Liver (tissue), 3 donors: ENCODE measurements at regions not wholly inside any gene's neighbourhood (a gene's known extent, or its start where the extent isn't known, plus 50 kb on each side); places are given as distances from the start of the nearest gene placed in this dataset.

Experiments used
- ATF3 ChIP-seq: IDR thresholded peaks from 2 replicates; pipeline ENCODE4 v1.6.1; 2016; ENCODE audit warnings: antibody characterized with exemption
- CTCF ChIP-seq: fragments of 150-350 bp; IDR thresholded peaks from 2 replicates; pipeline ENCODE4 v1.5.1; 2017; ENCODE audit warnings: improper control_type of control experiment, low read depth, low read length; ENCODE audit not compliant: missing input control
- FOXA1 ChIP-seq: IDR thresholded peaks from 2 replicates; pipeline ENCODE4 v1.6.1; 2016; ENCODE audit warnings: antibody characterized with exemption
- HNF4G ChIP-seq: IDR thresholded peaks from 2 replicates; pipeline ENCODE4 v1.6.1; 2016; ENCODE audit warnings: antibody characterized with exemption
- JUND ChIP-seq, 2 donors: IDR thresholded peaks; 2 replicates each; pipeline ENCODE4 v1.6.1; 2016; ENCODE audit warnings: antibody characterized with exemption in 2 of 2
- MAX ChIP-seq: IDR thresholded peaks from 2 replicates; pipeline ENCODE4 v1.6.1; 2016; ENCODE audit warnings: antibody characterized with exemption
- RAD21 ChIP-seq, 2 donors: IDR thresholded peaks; 2 replicates each; pipeline ENCODE4 v1.6.1; 2016; ENCODE audit warnings: antibody characterized with exemption in 2 of 2, mild to moderate bottlenecking in 2 of 2
- REST ChIP-seq: IDR thresholded peaks from 2 replicates; pipeline ENCODE4 v1.6.1; 2016; ENCODE audit warnings: antibody characterized with exemption, mild to moderate bottlenecking
- SP1 ChIP-seq: IDR thresholded peaks from 2 replicates; pipeline ENCODE4 v1.6.1; 2018; ENCODE audit warnings: antibody characterized with exemption, mild to moderate bottlenecking
- TAF1 ChIP-seq: conservative IDR thresholded peaks from 2 replicates; pipeline ENCODE4 v1.6.1; 2016; ENCODE audit warnings: antibody characterized with exemption, mild to moderate bottlenecking
- YY1 ChIP-seq: IDR thresholded peaks from 2 replicates; pipeline ENCODE4 v1.6.1; 2016; ENCODE audit warnings: antibody characterized with exemption, mild to moderate bottlenecking
- ZBTB33 ChIP-seq: IDR thresholded peaks from 2 replicates; pipeline ENCODE4 v1.6.1; 2016; ENCODE audit warnings: antibody characterized with exemption
- donor health status: healthy.
- donor health status: healthy.

- no peak for TF ChIP-seq SP1
- no peak for TF ChIP-seq REST
- no peak for TF ChIP-seq CTCF
- TF ChIP-seq JUND (IDR thresholded peaks at IDR 0.05) = no peak
- no peak for TF ChIP-seq TAF1
- TF ChIP-seq HNF4G = no peak
- TF ChIP-seq ZBTB33 = no peak
- TF ChIP-seq FOXA1 = no peak
- TF ChIP-seq MAX = no peak
- TF ChIP-seq YY1 = no peak
- no peak for TF ChIP-seq ATF3
- no peak for TF ChIP-seq RAD21 (IDR thresholded peaks at IDR 0.05)
These were observed 435.5 kb upstream of the NRG3 start for GRCh38 chr10:81439445-81439844.
